Activated naive CD8-positive, alpha-beta T cell (primary cell): ENCODE measurements at regions not wholly inside any gene's neighbourhood (a gene's known extent, or its start where the extent isn't known, plus 50 kb on each side); places are given as distances from the start of the nearest gene placed in this dataset.
"Not testable (repeated sequence)": the region's sequence is repeated elsewhere in the genome, so short reads cannot be mapped to it uniquely, and the experiment has no call there.

ENCODE experiments used
- H3K27ac Mint-ChIP-seq: one replicate; pipeline ENCODE4 v1.8.0; 2021; ENCODE audit warnings: mixed read lengths
- H3K27me3 Mint-ChIP-seq: one replicate; pipeline ENCODE4 v1.8.0; 2021; ENCODE audit warnings: mixed read lengths
- H3K36me3 Mint-ChIP-seq: one replicate; pipeline ENCODE4 v1.8.0; 2021; ENCODE audit warnings: mixed read lengths
- H3K4me1 Mint-ChIP-seq: one replicate; pipeline ENCODE4 v1.8.0; 2021; ENCODE audit warnings: low read depth, mixed read lengths
- H3K4me3 Mint-ChIP-seq: one replicate; pipeline ENCODE4 v1.8.0; 2021; ENCODE audit warnings: mild to moderate bottlenecking, mixed read lengths
- H3K9me3 Mint-ChIP-seq: one replicate; pipeline ENCODE4 v1.8.0; 2021; ENCODE audit warnings: low read depth, mixed read lengths

DNA sequence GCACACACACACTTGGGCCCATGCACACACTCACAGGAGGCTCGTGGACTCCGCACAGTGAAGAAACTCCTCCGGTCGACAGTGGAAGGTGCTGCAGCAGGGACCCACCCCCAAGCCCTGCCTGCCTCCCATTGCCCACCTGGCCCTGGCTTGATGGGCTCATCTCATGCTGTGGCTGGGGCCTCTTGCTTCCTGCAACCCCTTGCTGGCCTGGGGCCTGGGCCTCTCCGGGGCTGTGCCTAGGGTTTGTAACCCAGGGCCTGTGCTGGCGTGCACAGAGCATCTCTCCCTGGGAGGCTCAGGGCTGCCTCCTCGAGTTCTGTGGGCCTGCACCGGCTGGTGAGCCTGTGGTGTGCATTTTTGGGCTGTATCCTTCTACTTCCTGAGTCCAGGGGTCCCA lies 524.0 kb downstream of the GOLGA6L6 start:
- not testable (repeated sequence) for H3K4me1 Mint-ChIP-seq, H3K9me3 Mint-ChIP-seq, H3K27me3 Mint-ChIP-seq, H3K36me3 Mint-ChIP-seq, H3K27ac Mint-ChIP-seq, H3K4me3 Mint-ChIP-seq

GRCh38 chr15:20016941-20017340 lies 524.7 kb downstream of the GOLGA6L6 start:
- not testable (repeated sequence) for H3K27me3 Mint-ChIP-seq, H3K27ac Mint-ChIP-seq, H3K4me1 Mint-ChIP-seq, H3K4me3 Mint-ChIP-seq, H3K36me3 Mint-ChIP-seq, H3K9me3 Mint-ChIP-seq

GRCh38 chr15:20012837-20013236 lies 528.8 kb downstream of the GOLGA6L6 start:
- not testable (repeated sequence) for H3K9me3 Mint-ChIP-seq, H3K36me3 Mint-ChIP-seq, H3K27me3 Mint-ChIP-seq, H3K4me3 Mint-ChIP-seq, H3K27ac Mint-ChIP-seq, H3K4me1 Mint-ChIP-seq

DNA sequence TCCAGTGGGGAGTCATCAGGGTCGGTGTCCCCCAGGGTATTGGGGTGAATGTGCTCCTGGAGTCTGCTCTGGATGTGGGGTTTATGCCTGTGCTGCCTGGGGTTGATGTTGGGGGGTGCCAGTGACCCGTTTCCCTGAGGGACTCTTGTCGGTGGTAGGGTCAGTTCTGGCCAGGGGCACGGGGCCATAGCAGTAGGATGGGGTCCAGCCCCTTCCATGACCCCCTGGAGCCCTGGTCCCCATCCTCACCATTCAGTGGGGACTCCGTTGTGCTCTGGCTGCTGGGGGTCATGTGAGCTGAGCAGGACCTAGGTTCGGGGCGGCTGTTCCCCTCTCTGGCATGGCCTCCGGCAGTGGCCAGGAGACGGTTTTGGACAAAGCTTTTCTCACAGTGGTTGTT lies 530.8 kb downstream of the GOLGA6L6 start:
- not testable (repeated sequence) for H3K27ac Mint-ChIP-seq, H3K27me3 Mint-ChIP-seq, H3K9me3 Mint-ChIP-seq, H3K4me3 Mint-ChIP-seq, H3K4me1 Mint-ChIP-seq, H3K36me3 Mint-ChIP-seq

DNA sequence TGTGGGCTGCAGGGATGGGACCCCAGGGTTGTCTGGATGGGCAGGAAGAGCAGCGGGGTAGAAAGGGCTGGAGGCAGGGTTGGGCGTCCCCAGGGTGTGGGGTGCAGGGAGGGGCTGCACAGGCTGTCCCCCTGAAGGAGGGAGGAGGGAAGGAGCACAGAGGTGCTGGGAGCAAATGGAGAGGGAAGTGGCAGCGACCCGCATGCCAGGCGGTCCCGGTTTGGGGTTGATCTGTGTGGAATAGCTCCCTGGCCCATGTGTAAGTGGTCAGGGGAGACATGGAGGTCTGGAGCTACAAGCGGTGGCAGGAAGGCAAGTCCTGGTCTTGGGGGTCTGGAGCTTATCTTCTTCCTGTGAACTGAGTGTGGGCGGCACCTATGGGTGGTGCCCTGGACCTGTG lies 532.0 kb downstream of the GOLGA6L6 start:
- not testable (repeated sequence) for H3K27ac Mint-ChIP-seq, H3K9me3 Mint-ChIP-seq, H3K4me1 Mint-ChIP-seq, H3K36me3 Mint-ChIP-seq, H3K27me3 Mint-ChIP-seq, H3K4me3 Mint-ChIP-seq

DNA sequence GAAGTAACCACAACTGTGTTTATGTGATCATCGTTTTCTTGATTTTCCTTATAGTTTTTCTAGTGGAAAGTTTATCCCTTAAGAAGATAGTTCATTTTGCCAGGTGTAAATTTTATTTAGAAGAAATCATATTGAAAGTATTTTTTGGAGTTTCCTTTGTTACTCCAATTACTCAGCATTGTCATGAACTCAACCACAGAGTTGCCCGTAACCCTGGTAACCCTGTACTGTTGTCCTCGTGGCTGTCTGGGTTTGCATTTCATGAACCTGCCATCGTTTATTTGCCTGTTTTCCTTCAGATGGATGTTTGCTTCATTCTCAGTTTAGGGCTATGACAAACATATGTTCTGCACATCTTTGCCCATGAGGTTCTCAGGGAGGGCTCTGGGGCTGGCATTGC lies 534.3 kb downstream of the GOLGA6L6 start:
- not testable (repeated sequence) for H3K4me3 Mint-ChIP-seq, H3K4me1 Mint-ChIP-seq, H3K36me3 Mint-ChIP-seq, H3K9me3 Mint-ChIP-seq, H3K27ac Mint-ChIP-seq, H3K27me3 Mint-ChIP-seq

DNA sequence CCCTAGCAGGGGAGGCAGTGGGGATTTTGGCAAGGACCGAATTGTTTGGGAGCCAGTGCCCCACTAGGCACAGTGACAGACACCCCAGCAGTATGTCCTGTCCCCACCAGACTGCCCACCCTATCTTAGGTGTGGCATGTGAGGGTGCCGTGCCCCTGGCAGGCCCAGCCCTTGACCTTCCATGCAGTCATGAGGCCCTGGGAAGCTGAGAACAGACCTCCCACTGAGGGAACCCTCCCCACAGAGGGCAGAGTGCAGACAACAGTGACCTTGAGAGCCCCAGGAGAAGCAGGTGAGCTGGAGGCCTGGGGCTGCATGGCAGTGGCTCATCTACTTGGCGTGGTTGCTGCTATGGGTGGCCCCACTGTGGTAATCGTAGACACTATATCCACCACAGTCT lies 538.1 kb downstream of the GOLGA6L6 start:
- H3K4me1 Mint-ChIP-seq, H3K27me3 Mint-ChIP-seq, H3K4me3 Mint-ChIP-seq, H3K27ac Mint-ChIP-seq, H3K9me3 Mint-ChIP-seq, H3K36me3 Mint-ChIP-seq: not testable (repeated sequence)

GRCh38 chr15:20002560-20002959 lies 539.0 kb downstream of the GOLGA6L6 start:
- H3K9me3 Mint-ChIP-seq, H3K36me3 Mint-ChIP-seq, H3K4me1 Mint-ChIP-seq, H3K27me3 Mint-ChIP-seq, H3K4me3 Mint-ChIP-seq, H3K27ac Mint-ChIP-seq: not testable (repeated sequence)

DNA sequence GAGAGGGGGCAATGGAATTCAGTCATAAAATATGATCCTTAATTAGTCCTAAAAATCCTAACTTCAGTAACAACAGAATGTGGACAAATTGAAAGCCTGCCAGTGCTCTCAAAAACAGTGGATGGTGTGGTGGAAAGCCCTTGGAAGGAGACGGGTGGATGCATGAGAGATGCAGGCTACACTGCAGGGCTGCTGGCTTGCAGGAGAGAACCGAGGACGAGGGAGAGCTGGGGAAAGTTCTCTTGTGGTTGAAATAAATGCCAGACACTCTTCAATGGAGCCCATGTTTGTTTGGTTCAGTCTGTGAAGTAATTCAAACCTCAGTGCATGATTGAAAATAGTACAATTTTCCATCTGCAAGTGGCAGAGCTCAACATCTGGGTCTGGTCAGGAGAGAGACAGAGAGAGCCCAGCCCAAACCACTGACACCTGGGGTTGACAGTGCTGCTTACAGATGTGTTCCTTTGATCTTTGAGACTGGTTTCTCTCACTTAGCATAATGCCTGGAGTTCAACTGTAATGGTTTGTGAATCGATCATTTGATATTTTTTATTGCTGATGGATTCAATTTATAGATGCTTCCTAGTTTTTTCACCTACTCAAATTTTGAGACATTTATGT lies 544.9 kb downstream of the GOLGA6L6 start:
- not testable (repeated sequence) for H3K4me1 Mint-ChIP-seq, H3K36me3 Mint-ChIP-seq, H3K4me3 Mint-ChIP-seq, H3K27ac Mint-ChIP-seq, H3K9me3 Mint-ChIP-seq, H3K27me3 Mint-ChIP-seq

- not testable (repeated sequence) for H3K36me3 Mint-ChIP-seq, H3K4me1 Mint-ChIP-seq, H3K27ac Mint-ChIP-seq, H3K9me3 Mint-ChIP-seq, H3K27me3 Mint-ChIP-seq, H3K4me3 Mint-ChIP-seq
Measured at GRCh38 chr15:19995296-19995695, 546.3 kb downstream of the GOLGA6L6 start.

GRCh38 chr15:19992428-19992827 lies 549.2 kb downstream of the GOLGA6L6 start:
- H3K9me3 Mint-ChIP-seq, result no peaks in the 10 kb centered on the region
- no peak overlapping the region for H3K4me3 Mint-ChIP-seq

GRCh38 chr15:19988094-19988660 lies 553.4 kb downstream of the GOLGA6L6 start:
- Mint-ChIP-seq H3K4me1 (peaks cover 5% of the 10 kb centered on the region), H3K36me3 (no peaks in the 10 kb centered on the region), H3K27ac (no peak overlapping the region), H3K9me3 (no peaks in the 10 kb centered on the region), H3K4me3 (no peak overlapping the region), H3K27me3 (peaks cover 2% of the 10 kb centered on the region)

More at GRCh38 chr15:19992428-19992827, 549.2 kb downstream of the GOLGA6L6 start:
- H3K27ac Mint-ChIP-seq, result no peak overlapping the region
- no peaks in the 10 kb centered on the region for H3K4me1 Mint-ChIP-seq
- no peaks in the 10 kb centered on the region for H3K27me3 Mint-ChIP-seq
- no peaks in the 10 kb centered on the region for H3K36me3 Mint-ChIP-seq

DNA sequence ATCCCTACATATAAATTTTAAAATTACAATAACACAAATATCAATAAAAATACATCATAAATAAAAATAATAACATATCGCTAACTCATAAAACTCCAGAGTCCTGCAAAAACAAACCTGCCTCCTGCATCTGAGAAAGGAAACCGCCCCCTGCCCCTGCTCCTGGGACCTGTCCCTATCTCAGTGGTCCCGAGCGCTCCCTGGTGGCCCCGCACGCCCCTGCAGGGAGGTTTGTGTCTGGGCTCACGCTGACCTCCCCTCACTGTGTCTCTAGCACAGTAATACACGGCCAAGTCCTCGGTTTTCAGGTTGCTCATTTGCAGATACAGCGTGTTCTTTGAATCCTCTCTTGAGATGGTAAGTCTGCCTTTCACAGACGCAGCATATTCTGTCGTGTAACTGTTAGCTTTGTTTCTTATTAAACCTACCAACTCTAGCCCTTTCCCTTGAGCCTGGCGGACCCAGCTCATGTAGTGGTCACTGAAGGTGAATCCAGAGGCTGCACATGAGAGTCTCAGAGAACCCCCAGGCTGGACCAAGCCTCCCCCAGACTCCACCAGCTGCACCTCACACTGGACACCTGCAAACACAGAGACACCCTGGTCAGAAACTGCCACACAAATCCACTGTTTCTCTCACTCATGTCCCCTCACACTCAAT lies 554.1 kb downstream of the GOLGA6L6 start:
- Mint-ChIP-seq H3K9me3 (no peaks in the 10 kb centered on the region), H3K27ac (no peak overlapping the region), H3K36me3 (no peaks in the 10 kb centered on the region), H3K4me3 (no peak overlapping the region), H3K27me3 (peaks cover 2% of the 10 kb centered on the region), H3K4me1 (peaks cover 5% of the 10 kb centered on the region)

DNA sequence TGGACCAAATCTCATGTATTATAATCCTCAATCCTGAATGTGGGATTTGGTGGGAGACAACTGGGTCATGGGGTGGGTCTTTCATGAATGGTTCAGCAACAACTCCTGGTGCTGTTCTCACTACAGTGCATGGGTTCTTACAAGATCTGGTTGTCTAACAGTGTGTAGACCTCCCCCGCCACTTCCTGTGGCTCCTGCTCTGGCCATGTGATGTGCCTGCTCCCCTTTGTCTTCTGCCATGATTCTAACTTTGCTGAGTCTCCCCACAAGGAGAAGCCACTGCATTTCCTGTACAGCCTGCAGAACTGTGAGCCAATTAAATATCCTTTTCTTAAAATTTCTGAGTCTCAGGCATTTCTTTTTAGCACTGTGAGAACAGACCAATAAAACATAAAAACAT lies 557.5 kb downstream of the GOLGA6L6 start:
- Mint-ChIP-seq H3K4me1 (peaks cover 5% of the 10 kb centered on the region), H3K27me3 (peaks cover 2% of the 10 kb centered on the region), H3K4me3 (no peak overlapping the region), H3K36me3 (no peaks in the 10 kb centered on the region), H3K9me3 (no peaks in the 10 kb centered on the region), H3K27ac (no peak overlapping the region)

GRCh38 chr15:19974998-19975397 lies 566.6 kb downstream of the GOLGA6L6 start:
- Mint-ChIP-seq H3K27ac (no peak overlapping the region), H3K27me3 (no peaks in the 10 kb centered on the region), H3K4me3 (no peak overlapping the region), H3K36me3 (no peaks in the 10 kb centered on the region), H3K4me1 (peaks cover 3% of the 10 kb centered on the region), H3K9me3 (no peaks in the 10 kb centered on the region)

DNA sequence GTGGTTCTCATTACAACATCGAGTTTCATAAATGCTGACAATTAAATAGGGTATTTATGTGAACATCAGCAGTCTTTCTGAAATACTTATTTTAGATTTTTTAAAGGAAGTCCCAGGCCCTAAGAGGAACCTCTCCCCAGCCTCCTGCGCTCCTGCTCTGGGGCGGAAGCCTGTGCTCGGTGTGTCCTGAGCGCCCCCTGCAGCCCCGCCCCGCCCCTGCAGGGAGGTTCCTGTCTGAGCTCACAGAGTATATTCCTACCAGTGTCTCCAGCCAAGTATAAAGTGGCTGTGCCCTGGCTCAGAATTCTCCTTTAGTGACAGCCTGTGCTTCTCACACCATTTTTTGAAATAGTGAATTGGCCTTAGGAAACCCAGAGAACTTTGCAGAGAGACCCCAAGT lies 567.9 kb downstream of the GOLGA6L6 start:
- Mint-ChIP-seq H3K36me3 (no peaks in the 10 kb centered on the region), H3K4me3 (no peak overlapping the region), H3K27me3 (no peaks in the 10 kb centered on the region), H3K4me1 (peaks cover 3% of the 10 kb centered on the region), H3K27ac (no peak overlapping the region), H3K9me3 (no peaks in the 10 kb centered on the region)
